ENCODE measurements at regions not wholly inside any gene's neighbourhood (a gene's known extent, or its start where the extent isn't known, plus 50 kb on each side); places are given as distances from the start of the nearest gene placed in this dataset.

DNA sequence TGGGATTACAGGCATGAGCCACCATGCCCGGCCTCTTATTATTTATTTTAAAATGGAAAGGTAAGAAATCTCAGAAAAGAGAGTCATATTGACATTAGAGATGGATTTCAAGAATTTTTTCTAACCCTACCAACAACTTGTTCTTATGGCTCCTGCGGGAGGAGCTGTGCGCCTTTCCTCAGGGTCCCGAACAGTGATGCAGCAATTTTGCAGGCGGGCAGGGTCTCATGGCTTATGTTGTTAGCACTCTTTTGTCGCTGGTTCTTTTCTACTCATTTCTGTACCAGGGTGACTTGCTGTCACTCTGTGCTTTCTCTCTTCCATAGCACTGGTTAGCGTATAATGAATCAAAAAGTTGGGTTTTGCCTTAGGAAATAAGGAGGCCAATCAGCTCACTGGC lies 148.8 kb upstream of the DLGAP1 start:
- CTCF ChIA-PET = no interaction called here
- no peaks in the 10 kb centered on the region for H3K36me3 Mint-ChIP-seq (ENCODE audit: low read depth)

GRCh38 chr18:4599312-4599711 lies 144.2 kb upstream of the DLGAP1 start:
- intact Hi-C loops (cut with micrococcal nuclease) = no loop called here
- H3K4me3 Mint-ChIP-seq = no peak overlapping the region
- ATAC-seq (ENCODE audit: low read depth) (no peak), DNase-seq (no peak)
- H3K36me3 Mint-ChIP-seq (ENCODE audit: low read depth) = no peaks in the 10 kb centered on the region
- POLR2A ChIA-PET = no interaction called here
- no peaks in the 10 kb centered on the region for H3K4me1 Mint-ChIP-seq
- peaks cover 3% of the 10 kb centered on the region for H3K9me3 Mint-ChIP-seq
- no peaks in the 10 kb centered on the region for H3K27me3 Mint-ChIP-seq
- CTCF ChIA-PET = no interaction called here
- no peak overlapping the region for H3K27ac Mint-ChIP-seq
- no peak for TF ChIP-seq CTCF (IDR thresholded peaks at IDR 0.05)

More for the DNA sequence above, 148.8 kb upstream of the DLGAP1 start:
- Mint-ChIP-seq H3K4me1 (no peaks in the 10 kb centered on the region), H3K27ac (no peak overlapping the region), H3K27me3 (no peaks in the 10 kb centered on the region), H3K9me3 (no peaks in the 10 kb centered on the region), H3K4me3 (no peak overlapping the region)
- ATAC-seq (ENCODE audit: low read depth) (no peak), DNase-seq (no peak)
- intact Hi-C loops (cut with micrococcal nuclease) = no loop called here
- no peak for TF ChIP-seq CTCF (IDR thresholded peaks at IDR 0.05)
- POLR2A ChIA-PET = no interaction called here

DNA sequence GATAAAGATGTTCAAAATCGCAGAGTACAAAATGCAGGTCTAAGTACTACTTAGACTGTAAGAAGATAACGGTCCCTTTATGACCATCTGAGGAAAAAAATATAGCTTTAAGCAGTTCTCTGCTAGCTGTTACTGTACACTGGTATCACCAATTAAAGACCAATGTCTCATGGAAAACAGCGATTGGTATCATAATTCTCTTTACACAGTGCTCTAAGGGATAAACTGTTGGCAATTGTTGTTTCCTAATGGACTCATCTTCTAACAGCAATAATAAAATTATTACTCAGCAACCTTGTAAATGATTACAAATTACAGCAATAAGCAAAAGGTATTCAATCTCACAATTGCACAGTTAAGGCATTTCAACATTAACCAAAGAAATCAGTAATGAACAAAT lies 142.2 kb upstream of the DLGAP1 start:
- ATAC-seq (ENCODE audit: low read depth) = no peak
- Mint-ChIP-seq H3K4me1 (no peaks in the 10 kb centered on the region), H3K36me3 (ENCODE audit: low read depth) (no peaks in the 10 kb centered on the region), H3K27ac (no peak overlapping the region), H3K4me3 (no peak overlapping the region), H3K27me3 (no peaks in the 10 kb centered on the region), H3K9me3 (peaks cover 4% of the 10 kb centered on the region)
- ChIA-PET POLR2A (no interaction called here), CTCF (no interaction called here)
- TF ChIP-seq CTCF (IDR thresholded peaks at IDR 0.05) = no peak
- no peak for DNase-seq
- intact Hi-C loops (cut with micrococcal nuclease) = no loop called here

DNA sequence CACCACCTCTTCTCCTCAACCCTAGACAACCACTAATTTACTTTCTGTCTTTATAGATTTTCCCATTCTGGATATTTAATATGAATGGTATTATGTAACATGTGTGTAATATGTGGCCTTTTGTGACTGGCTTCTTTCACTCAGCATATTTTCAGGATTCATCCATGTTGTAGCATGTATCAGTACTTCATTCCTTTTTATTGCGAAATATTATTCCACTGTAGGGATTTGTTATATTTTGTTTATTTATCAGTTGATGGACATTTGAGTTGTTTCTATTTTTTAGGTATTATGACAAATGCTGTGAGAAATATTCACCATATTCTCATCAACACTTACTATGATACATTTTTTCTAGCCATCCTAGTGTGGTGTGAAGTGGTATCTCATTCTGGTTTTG lies 138.8 kb upstream of the DLGAP1 start:
- ATAC-seq (ENCODE audit: low read depth) (no peak), DNase-seq (no peak)
- Mint-ChIP-seq H3K36me3 (ENCODE audit: low read depth) (no peaks in the 10 kb centered on the region), H3K4me1 (no peaks in the 10 kb centered on the region), H3K27ac (no peak overlapping the region), H3K9me3 (peaks cover 7% of the 10 kb centered on the region), H3K27me3 (no peaks in the 10 kb centered on the region), H3K4me3 (no peak overlapping the region)
- CTCF ChIA-PET = no interaction called here
- no peak for TF ChIP-seq CTCF (IDR thresholded peaks at IDR 0.05)
- POLR2A ChIA-PET = no interaction called here
- intact Hi-C loops (cut with micrococcal nuclease) = no loop called here

- TF ChIP-seq CTCF (IDR thresholded peaks at IDR 0.05) = no peak
- Mint-ChIP-seq H3K27me3 (no peaks in the 10 kb centered on the region), H3K4me3 (no peak overlapping the region), H3K36me3 (ENCODE audit: low read depth) (no peaks in the 10 kb centered on the region), H3K9me3 (peaks cover 7% of the 10 kb centered on the region), H3K4me1 (no peaks in the 10 kb centered on the region), H3K27ac (no peak overlapping the region)
- intact Hi-C loops (cut with micrococcal nuclease) = no loop called here
- CTCF ChIA-PET = no interaction called here
- ATAC-seq (ENCODE audit: low read depth) (no peak), DNase-seq (no peak)
- POLR2A ChIA-PET = no interaction called here
Observed at GRCh38 chr18:4593459-4593858, 138.4 kb upstream of the DLGAP1 start.
